NCI-H2081 (cell line): ENCODE measurements at regions not wholly inside any gene's neighbourhood (a gene's known extent, or its start where the extent isn't known, plus 50 kb on each side); places are given as distances from the start of the nearest gene placed in this dataset.

Source experiments
- DNase-seq, 2 experiments: peaks; one replicate each; lab custom pipeline; 2025; lab: John Stamatoyannopoulos, UW

- DNase-seq, result no peak
Observed at GRCh38 chr5:175034924-175035323, 310.5 kb downstream of the MSX2 start.

DNA sequence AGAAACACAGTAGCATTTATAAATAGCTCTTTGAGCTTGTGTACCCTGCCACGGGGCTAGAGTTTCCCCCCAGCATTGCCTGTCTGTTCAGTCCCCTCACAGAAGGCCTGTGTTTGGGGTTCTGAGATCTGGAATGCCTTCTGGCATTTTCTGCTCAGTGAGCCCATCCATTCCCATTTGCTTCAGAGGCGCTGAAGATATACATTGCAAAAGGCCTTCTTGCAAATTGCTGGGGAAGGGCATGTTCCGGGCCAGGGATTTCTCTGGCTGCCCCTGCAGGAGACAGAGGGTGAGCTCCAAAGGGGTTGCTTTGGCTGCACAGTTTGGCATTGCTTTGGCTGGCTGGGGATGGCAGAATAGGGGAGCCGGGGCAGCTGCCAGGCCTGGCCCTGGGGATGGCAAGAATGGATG is 308.4 kb downstream of the MSX2 start:
- no peak for DNase-seq

GRCh38 chr5:175032013-175032412 is 307.6 kb downstream of the MSX2 start:
- no peak for DNase-seq

- no peak for DNase-seq
Observed at GRCh38 chr5:175027390-175027789, 303.0 kb downstream of the MSX2 start.

GRCh38 chr5:175025077-175025476 is 300.7 kb downstream of the MSX2 start:
- no peak for DNase-seq

- no peak for DNase-seq
Observed at GRCh38 chr5:175021841-175022625, 297.7 kb downstream of the MSX2 start.

- no peak for DNase-seq
Observed at GRCh38 chr5:175021321-175021720, 296.9 kb downstream of the MSX2 start.

- DNase-seq, result no peak
Observed at GRCh38 chr5:175015028-175015685, 290.8 kb downstream of the MSX2 start.

- DNase-seq, result no peak
Observed at GRCh38 chr5:175013251-175013650, 288.9 kb downstream of the MSX2 start.

DNA sequence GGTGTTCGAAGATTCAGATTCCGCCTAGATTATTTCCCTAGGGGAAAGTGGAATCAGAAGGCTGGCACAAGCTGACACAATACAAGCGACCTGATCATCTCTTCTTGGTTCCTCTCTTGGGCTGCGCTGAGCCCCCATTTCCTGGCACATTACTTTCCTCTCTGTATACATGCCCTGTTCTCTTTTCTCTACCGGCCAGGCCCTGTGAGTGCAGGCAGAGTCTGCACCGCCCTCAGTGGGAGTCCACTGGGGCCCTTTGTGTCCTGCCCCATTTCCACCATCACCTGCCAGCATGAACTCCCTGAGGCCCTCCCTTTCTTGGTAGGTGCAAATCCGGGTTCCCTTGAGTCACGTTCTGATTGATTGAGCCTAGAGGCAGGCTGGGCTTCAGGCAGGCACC is 287.9 kb downstream of the MSX2 start:
- DNase-seq, result no peak

- no peak for DNase-seq
Observed at GRCh38 chr5:175003531-175003930, 279.1 kb downstream of the MSX2 start.

DNA sequence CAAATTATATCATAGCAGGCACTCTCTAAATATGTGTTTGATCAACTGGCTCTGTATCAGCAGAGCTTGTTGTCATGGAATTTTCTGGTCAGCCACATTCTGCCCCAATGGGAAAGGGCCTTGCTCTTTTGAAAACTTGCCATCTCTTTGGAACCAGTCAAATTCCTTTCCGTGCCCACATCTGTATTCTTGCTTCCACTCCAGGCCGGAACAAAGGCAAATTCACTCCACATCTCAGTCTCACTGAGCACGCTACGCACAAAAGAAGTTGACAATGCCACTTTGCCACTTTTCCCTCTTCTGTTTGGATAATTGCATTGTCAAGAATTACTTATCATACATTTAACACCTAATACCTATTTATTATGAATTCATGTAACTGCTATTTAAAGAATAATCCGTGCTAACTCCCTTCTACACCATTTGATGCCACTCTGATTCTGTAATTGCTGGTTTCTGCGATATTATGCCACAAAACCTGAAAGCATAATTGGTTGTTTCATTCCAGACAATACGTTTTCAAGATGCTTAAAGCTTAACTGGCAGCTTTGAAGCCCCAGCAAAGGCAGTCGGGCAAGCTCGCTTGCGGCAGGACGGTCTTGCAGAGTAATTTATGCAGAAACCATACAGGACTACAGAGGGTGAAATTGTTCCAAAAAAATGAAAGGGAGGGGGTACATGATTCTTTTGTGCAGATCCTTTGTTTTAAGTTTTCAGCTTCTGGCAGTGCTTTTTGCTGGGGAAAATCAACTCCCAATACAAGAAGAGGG is 277.7 kb downstream of the MSX2 start:
- DNase-seq, result no peak

GRCh38 chr5:175001311-175001710 is 276.9 kb downstream of the MSX2 start:
- no peak for DNase-seq

GRCh38 chr5:174999581-174999980 is 275.2 kb downstream of the MSX2 start:
- no peak for DNase-seq

GRCh38 chr5:174998131-174998730 is 273.8 kb downstream of the MSX2 start:
- DNase-seq, result no peak

DNA sequence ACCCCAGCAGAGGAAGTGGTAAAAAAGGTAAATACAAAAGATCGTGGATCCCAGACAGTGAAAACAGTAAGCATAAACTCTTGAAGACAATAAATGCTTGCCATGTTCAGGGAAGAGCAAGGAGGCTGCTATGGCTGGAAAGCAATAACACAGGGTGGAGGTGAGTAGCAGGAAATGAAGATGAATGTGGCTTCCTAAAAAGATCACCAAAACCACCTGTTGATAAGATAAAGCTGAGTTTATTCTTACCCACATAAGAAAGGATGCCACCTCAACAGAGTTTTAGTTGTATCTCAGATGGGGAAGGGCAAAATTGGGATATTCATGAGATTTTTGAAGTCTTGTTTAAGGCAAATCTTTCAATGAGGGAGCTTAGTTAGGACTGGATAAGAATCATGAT is 273.3 kb downstream of the MSX2 start:
- DNase-seq, result no peak

DNA sequence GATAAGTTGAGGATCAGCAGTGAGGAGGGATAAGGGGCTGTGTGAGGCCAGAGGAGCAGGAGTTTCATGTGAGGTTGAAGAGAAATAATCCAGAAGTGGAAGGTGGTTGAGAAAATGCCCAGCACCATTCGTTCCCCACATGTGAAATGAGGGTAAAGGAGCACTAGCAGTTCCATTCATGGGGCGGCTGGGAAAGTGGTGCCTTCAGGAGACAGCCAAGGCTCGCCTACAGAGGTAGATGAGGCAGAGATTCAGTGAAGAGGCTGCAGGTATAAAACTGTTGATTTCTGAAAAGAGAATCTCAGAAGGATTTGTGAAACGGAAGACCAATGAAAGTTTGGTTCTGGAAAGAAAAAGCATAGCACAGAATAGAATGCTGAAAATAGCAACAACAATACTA is 272.6 kb downstream of the MSX2 start:
- no peak for DNase-seq

DNA sequence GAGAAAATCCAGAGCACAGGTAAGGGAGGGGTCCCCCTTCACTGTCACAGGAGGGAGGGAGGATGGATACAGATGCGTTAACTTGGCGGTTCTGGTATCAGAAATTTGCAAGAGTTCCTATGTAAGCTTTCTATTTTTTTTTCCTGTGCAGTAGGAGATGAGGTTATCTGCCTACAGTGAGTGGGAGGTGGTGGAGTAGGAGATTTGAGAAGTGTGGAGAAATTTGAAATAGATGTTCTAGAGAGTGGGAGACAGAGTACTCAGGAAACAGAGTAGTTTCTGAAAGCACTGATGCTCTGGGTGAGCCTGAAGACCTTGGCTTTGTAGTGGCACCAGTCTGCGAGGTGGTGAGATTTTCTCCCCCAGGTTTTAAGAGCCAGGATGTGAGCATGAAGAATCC is 271.4 kb downstream of the MSX2 start:
- no peak for DNase-seq

DNA sequence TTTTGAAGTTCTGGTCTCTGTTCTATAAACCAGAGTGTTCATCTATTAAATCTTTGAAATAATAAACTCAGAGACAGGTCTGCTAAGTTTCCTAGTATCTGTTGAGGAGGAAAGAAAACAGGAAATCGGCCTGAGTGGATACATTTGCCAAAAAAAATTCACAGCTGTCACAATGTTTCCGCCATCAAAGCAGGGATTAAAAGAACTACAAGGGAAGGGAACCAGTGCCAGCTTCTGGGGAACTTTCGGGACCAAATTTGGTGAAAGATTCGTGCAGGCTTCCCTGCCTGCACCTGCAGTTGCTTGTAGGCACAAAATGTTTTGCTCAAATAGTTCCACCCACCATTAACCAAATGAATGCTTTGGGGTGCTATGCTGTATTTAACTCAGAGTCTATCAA is 267.5 kb downstream of the MSX2 start:
- no peak for DNase-seq

DNA sequence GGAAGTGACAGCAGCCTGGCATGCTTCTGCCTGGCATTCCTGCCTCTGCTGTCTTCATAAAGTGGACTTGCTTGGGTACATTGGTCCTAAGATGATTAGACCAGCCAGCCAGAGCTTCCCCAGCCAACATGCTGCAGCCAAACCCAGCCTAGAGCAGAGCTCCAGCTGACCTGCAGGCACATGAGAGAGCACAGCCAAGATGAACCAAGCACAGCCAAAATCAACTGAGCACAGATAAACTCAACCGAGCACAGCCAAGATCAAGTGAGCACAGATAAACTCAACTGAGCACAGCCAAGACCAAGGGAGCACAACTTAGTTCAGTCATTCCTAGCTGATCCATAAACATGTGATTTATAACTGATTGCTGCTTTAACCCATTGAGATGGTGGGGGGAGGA is 266.5 kb downstream of the MSX2 start:
- DNase-seq, result no peak

DNA sequence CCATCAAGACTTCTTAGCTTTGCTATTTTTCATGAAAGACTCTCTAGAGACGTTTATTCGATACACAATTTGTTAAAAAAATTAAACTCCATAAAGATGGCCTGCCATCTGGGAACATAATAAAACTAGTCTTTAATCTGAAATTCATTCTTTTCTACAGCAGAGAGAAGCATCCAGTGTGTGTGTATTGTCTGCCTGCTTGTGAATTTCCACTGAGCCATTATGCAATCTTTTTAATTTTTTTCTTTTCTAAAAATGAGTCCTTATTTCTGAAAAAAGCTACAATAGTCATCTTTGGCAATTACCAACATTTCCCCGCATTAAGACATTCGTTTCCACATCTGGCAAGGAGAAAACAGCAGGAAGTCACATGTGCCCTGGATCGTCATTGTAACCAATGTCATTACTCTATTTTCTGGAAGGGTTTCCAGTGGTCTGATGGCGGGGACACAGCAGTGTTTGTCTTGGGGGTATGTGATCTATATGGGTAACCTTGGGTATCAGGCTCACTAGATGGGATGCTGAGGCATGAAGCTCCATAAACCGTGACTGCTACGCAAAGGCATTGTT is 263.1 kb downstream of the MSX2 start:
- no peak for DNase-seq

- no peak for DNase-seq
Observed at GRCh38 chr5:174984863-174985262, 260.5 kb downstream of the MSX2 start.
